Effector memory CD8-positive, alpha-beta T cell (primary cell): ENCODE measurements at regions not wholly inside any gene's neighbourhood (a gene's known extent, or its start where the extent isn't known, plus 50 kb on each side); places are given as distances from the start of the nearest gene placed in this dataset.

Experiments used
- ATAC-seq: fragments of 150-1000 bp; cut with Tn5 transposase; replicated peaks from 2 replicates; pipeline ENCODE4 v1.10.0; 2021; ENCODE audit warnings: mild to moderate bottlenecking, moderate library complexity
- DNase-seq, 3 experiments: peaks; one replicate each; pipeline ENCODE4 v3.0.0; 2021
- H3K27ac Mint-ChIP-seq, 2 donors: one replicate each; pipeline ENCODE4 v1.8.0; 2022; ENCODE audit warnings: mild to moderate bottlenecking in 2 of 2, mixed read lengths in 2 of 2, moderate library complexity in 2 of 2
- H3K27me3 Mint-ChIP-seq, 2 donors: one replicate each; pipeline ENCODE4 v1.8.0; 2022; ENCODE audit warnings: mixed read lengths in 2 of 2
- H3K36me3 Mint-ChIP-seq: one replicate; pipeline ENCODE4 v1.8.0; 2022; ENCODE audit warnings: mild to moderate bottlenecking, moderate library complexity, mixed read lengths; ENCODE audit not compliant: insufficient read depth
- H3K4me1 Mint-ChIP-seq, 2 donors: one replicate each; pipeline ENCODE4 v1.8.0; 2022; ENCODE audit warnings: low read depth in 2 of 2, mixed read lengths in 2 of 2
- H3K4me3 Mint-ChIP-seq, 2 donors: one replicate each; pipeline ENCODE4 v1.8.0; 2022; ENCODE audit warnings: mild to moderate bottlenecking in 2 of 2, mixed read lengths in 2 of 2, moderate library complexity in 2 of 2
- H3K9me3 Mint-ChIP-seq, 2 donors: one replicate each; pipeline ENCODE4 v1.8.0; 2022; ENCODE audit warnings: mixed read lengths in 2 of 2

- Mint-ChIP-seq H3K4me3 (no peak overlapping the region), H3K36me3 (no peaks in the 10 kb centered on the region), H3K4me1 (no peaks in the 10 kb centered on the region), H3K27ac (no peak overlapping the region), H3K27me3 (peaks cover 0 to 10% of the 10 kb centered on the region in 2 donors), H3K9me3 (no peaks in the 10 kb centered on the region)
- DNase-seq (no peak), ATAC-seq (no peak)
Observed at GRCh38 chr22:27467711-27468110, 333.8 kb downstream of the MN1 start.

- H3K4me1 Mint-ChIP-seq: no peaks in the 10 kb centered on the region
- no peaks in the 10 kb centered on the region for H3K36me3 Mint-ChIP-seq
- ATAC-seq: no peak
- H3K27ac Mint-ChIP-seq: no peak overlapping the region
- H3K27me3 Mint-ChIP-seq: peaks cover 0 to under 1% of the 10 kb centered on the region in 2 donors
- no peaks in the 10 kb centered on the region for H3K9me3 Mint-ChIP-seq
- no peak overlapping the region for H3K4me3 Mint-ChIP-seq
- DNase-seq: no peak
Observed at GRCh38 chr22:27468712-27469111, 332.8 kb downstream of the MN1 start.

GRCh38 chr22:27470169-27470772, 331.3 kb downstream of the MN1 start:
- Mint-ChIP-seq H3K36me3 (no peaks in the 10 kb centered on the region), H3K4me3 (no peak overlapping the region), H3K27ac (no peak overlapping the region), H3K9me3 (no peaks in the 10 kb centered on the region), H3K4me1 (no peaks in the 10 kb centered on the region), H3K27me3 (no peaks in the 10 kb centered on the region)
- DNase-seq (no peak), ATAC-seq (no peak)

GRCh38 chr22:27472975-27473374, 328.6 kb downstream of the MN1 start:
- no peaks in the 10 kb centered on the region for H3K36me3 Mint-ChIP-seq
- no peaks in the 10 kb centered on the region for H3K27me3 Mint-ChIP-seq
- no peak overlapping the region for H3K27ac Mint-ChIP-seq
- H3K4me3 Mint-ChIP-seq: no peak overlapping the region
- DNase-seq: no peak
- H3K9me3 Mint-ChIP-seq: peaks cover 1 to 2% of the 10 kb centered on the region in 2 donors
- no peaks in the 10 kb centered on the region for H3K4me1 Mint-ChIP-seq
- ATAC-seq: no peak

GRCh38 chr22:27473533-27473932, 328.0 kb downstream of the MN1 start:
- Mint-ChIP-seq H3K27me3 (no peaks in the 10 kb centered on the region), H3K9me3 (peaks cover 2 to 5% of the 10 kb centered on the region in 2 donors), H3K4me3 (no peak overlapping the region), H3K27ac (no peak overlapping the region), H3K36me3 (no peaks in the 10 kb centered on the region), H3K4me1 (no peaks in the 10 kb centered on the region)
- DNase-seq: no peak
- no peak for ATAC-seq

- ATAC-seq (no peak), DNase-seq (no peak)
- Mint-ChIP-seq H3K27ac (no peak overlapping the region), H3K36me3 (no peaks in the 10 kb centered on the region), H3K4me1 (no peaks in the 10 kb centered on the region), H3K4me3 (no peak overlapping the region), H3K27me3 (no peaks in the 10 kb centered on the region), H3K9me3 (peaks cover 2 to 5% of the 10 kb centered on the region in 2 donors)
Observed at GRCh38 chr22:27474112-27474571, 327.4 kb downstream of the MN1 start.

- H3K36me3 Mint-ChIP-seq: no peaks in the 10 kb centered on the region
- peaks cover 2 to 5% of the 10 kb centered on the region in 2 donors for H3K9me3 Mint-ChIP-seq
- H3K4me1 Mint-ChIP-seq: no peaks in the 10 kb centered on the region
- no peak overlapping the region for H3K4me3 Mint-ChIP-seq
- no peak overlapping the region for H3K27ac Mint-ChIP-seq
- DNase-seq (no peak), ATAC-seq (no peak)
- no peaks in the 10 kb centered on the region for H3K27me3 Mint-ChIP-seq
Observed at GRCh38 chr22:27474711-27475547, 326.6 kb downstream of the MN1 start.

- no peak overlapping the region for H3K4me3 Mint-ChIP-seq
- ATAC-seq: no peak
- H3K9me3 Mint-ChIP-seq: peaks cover 2 to 5% of the 10 kb centered on the region in 2 donors
- no peaks in the 10 kb centered on the region for H3K27me3 Mint-ChIP-seq
- H3K36me3 Mint-ChIP-seq: no peaks in the 10 kb centered on the region
- H3K27ac Mint-ChIP-seq: no peak overlapping the region
- no peaks in the 10 kb centered on the region for H3K4me1 Mint-ChIP-seq
- DNase-seq: no peak
Observed at GRCh38 chr22:27475548-27475897, 326.0 kb downstream of the MN1 start.

- ATAC-seq (no peak), DNase-seq (no peak)
- H3K4me3 Mint-ChIP-seq: no peak overlapping the region
- H3K27me3 Mint-ChIP-seq: peaks cover 3 to 4% of the 10 kb centered on the region in 2 donors
- no peaks in the 10 kb centered on the region for H3K4me1 Mint-ChIP-seq
- no peaks in the 10 kb centered on the region for H3K36me3 Mint-ChIP-seq
- peaks cover 2 to 5% of the 10 kb centered on the region in 2 donors for H3K9me3 Mint-ChIP-seq
- no peak overlapping the region for H3K27ac Mint-ChIP-seq
Observed at GRCh38 chr22:27476318-27476717, 325.2 kb downstream of the MN1 start.

GRCh38 chr22:27476729-27477128, 324.8 kb downstream of the MN1 start:
- Mint-ChIP-seq H3K4me1 (no peaks in the 10 kb centered on the region), H3K27me3 (peaks cover 5 to 9% of the 10 kb centered on the region in 2 donors), H3K36me3 (no peaks in the 10 kb centered on the region), H3K9me3 (peaks cover 2 to 5% of the 10 kb centered on the region in 2 donors), H3K4me3 (no peak overlapping the region), H3K27ac (no peak overlapping the region)
- DNase-seq (no peak), ATAC-seq (no peak)

- ATAC-seq (no peak), DNase-seq (no peak)
- no peak overlapping the region for H3K27ac Mint-ChIP-seq
- H3K36me3 Mint-ChIP-seq: no peaks in the 10 kb centered on the region
- peaks cover 5 to 12% of the 10 kb centered on the region in 2 donors for H3K27me3 Mint-ChIP-seq
- peaks cover 2 to 5% of the 10 kb centered on the region in 2 donors for H3K9me3 Mint-ChIP-seq
- H3K4me3 Mint-ChIP-seq: no peak overlapping the region
- no peaks in the 10 kb centered on the region for H3K4me1 Mint-ChIP-seq
Observed at GRCh38 chr22:27477171-27477570, 324.4 kb downstream of the MN1 start.

GRCh38 chr22:27480487-27480886, 321.1 kb downstream of the MN1 start:
- Mint-ChIP-seq H3K27ac (no peak overlapping the region), H3K4me3 (no peak overlapping the region), H3K36me3 (no peaks in the 10 kb centered on the region), H3K27me3 (peaks cover 5 to 21% of the 10 kb centered on the region in 2 donors), H3K9me3 (peaks cover 2 to 5% of the 10 kb centered on the region in 2 donors), H3K4me1 (no peaks in the 10 kb centered on the region)
- no peak for ATAC-seq
- DNase-seq: no peak

GRCh38 chr22:27482402-27482801, 319.2 kb downstream of the MN1 start:
- Mint-ChIP-seq H3K4me3 (no peak overlapping the region), H3K9me3 (peaks cover 2 to 5% of the 10 kb centered on the region in 2 donors), H3K27ac (no peak overlapping the region), H3K36me3 (no peaks in the 10 kb centered on the region), H3K4me1 (no peaks in the 10 kb centered on the region), H3K27me3 (peaks cover 12 to 26% of the 10 kb centered on the region in 2 donors)
- ATAC-seq (no peak), DNase-seq (no peak)
